GM03348 (cell line): ENCODE measurements at regions not wholly inside any gene's neighbourhood (a gene's known extent, or its start where the extent isn't known, plus 50 kb on each side); places are given as distances from the start of the nearest gene placed in this dataset.

ENCODE experiments used
- DNase-seq: peaks from one replicate; pipeline ENCODE4 v3.0.0; 2012; ENCODE audit warnings: low spot score

GRCh38 chr7:45982907-45983719 lies 62.0 kb upstream of the IGFBP3 start:
- no peak for DNase-seq

- no peak for DNase-seq
These were observed 61.1 kb upstream of the IGFBP3 start for GRCh38 chr7:45982132-45982531.

- no peak for DNase-seq
These were observed 59.9 kb upstream of the IGFBP3 start for GRCh38 chr7:45980973-45981372.

- peak; percentile 73 for DNase-seq
These were observed 59.3 kb upstream of the IGFBP3 start for GRCh38 chr7:45980181-45980905.

GRCh38 chr7:45979275-45980180 lies 58.5 kb upstream of the IGFBP3 start:
- no peak for DNase-seq

- no peak for DNase-seq
These were observed 57.7 kb upstream of the IGFBP3 start for GRCh38 chr7:45978731-45979211.

GRCh38 chr7:45978010-45978681 lies 57.1 kb upstream of the IGFBP3 start:
- DNase-seq = peak; percentile 90

GRCh38 chr7:45977256-45977780 lies 56.2 kb upstream of the IGFBP3 start:
- no peak for DNase-seq

- DNase-seq = no peak
These were observed 55.4 kb upstream of the IGFBP3 start for GRCh38 chr7:45976485-45976856.

- no peak for DNase-seq
These were observed 54.9 kb upstream of the IGFBP3 start for GRCh38 chr7:45975847-45976484.

GRCh38 chr7:45975367-45975766 lies 54.3 kb upstream of the IGFBP3 start:
- DNase-seq = no peak

GRCh38 chr7:45974540-45975360 lies 53.7 kb upstream of the IGFBP3 start:
- no peak for DNase-seq

GRCh38 chr7:45973725-45974532 lies 52.9 kb upstream of the IGFBP3 start:
- DNase-seq = no peak

GRCh38 chr7:45972629-45973312 lies 51.7 kb upstream of the IGFBP3 start:
- no peak for DNase-seq

GRCh38 chr7:45971661-45972175 lies 50.6 kb upstream of the IGFBP3 start:
- no peak for DNase-seq

GRCh38 chr7:45971171-45971570 lies 50.1 kb upstream of the IGFBP3 start:
- DNase-seq = no peak
